Renal cortical epithelial cell (primary cell): ENCODE measurements at regions not wholly inside any gene's neighbourhood (a gene's known extent, or its start where the extent isn't known, plus 50 kb on each side); places are given as distances from the start of the nearest gene placed in this dataset.
"Not testable (repeated sequence)": the region's sequence is repeated elsewhere in the genome, so short reads cannot be mapped to it uniquely, and the experiment has no call there.

ENCODE experiments used
- DNase-seq: peaks from one replicate; pipeline ENCODE4 v3.0.0-alpha.2; 2011; ENCODE audit warnings: low read depth

GRCh38 chr21:32093646-32094462 is 185.0 kb downstream of the MIS18A start:
- DNase-seq = no peak

GRCh38 chr21:32090956-32091355 is 187.9 kb downstream of the MIS18A start:
- DNase-seq = no peak

- no peak for DNase-seq
Observed at GRCh38 chr21:32089766-32090165, 189.1 kb downstream of the MIS18A start.

GRCh38 chr21:32088471-32088870 is 190.4 kb downstream of the MIS18A start:
- no peak for DNase-seq

- DNase-seq = no peak
Observed at GRCh38 chr21:32087447-32087846, 191.4 kb downstream of the MIS18A start.

GRCh38 chr21:32083197-32083596 is 195.7 kb downstream of the MIS18A start:
- no peak for DNase-seq

- no peak for DNase-seq
Observed at GRCh38 chr21:32082466-32082865, 196.4 kb downstream of the MIS18A start.

- no peak for DNase-seq
Observed at GRCh38 chr21:32073593-32073992, 200.8 kb downstream of the HUNK start.

- no peak for DNase-seq
Observed at GRCh38 chr21:32073190-32073589, 200.4 kb downstream of the HUNK start.

- DNase-seq = not testable (repeated sequence)
Observed at GRCh38 chr21:32071620-32072019, 198.8 kb downstream of the HUNK start.

- DNase-seq = no peak
Observed at GRCh38 chr21:32070676-32071330, 198.0 kb downstream of the HUNK start.

GRCh38 chr21:32070126-32070525 is 197.3 kb downstream of the HUNK start:
- DNase-seq = no peak

- no peak for DNase-seq
Observed at GRCh38 chr21:32065654-32066053, 192.8 kb downstream of the HUNK start.

- no peak for DNase-seq
Observed at GRCh38 chr21:32064281-32064910, 191.6 kb downstream of the HUNK start.

- DNase-seq = no peak
Observed at GRCh38 chr21:32062591-32063227, 189.9 kb downstream of the HUNK start.

GRCh38 chr21:32061729-32062128 is 188.9 kb downstream of the HUNK start:
- DNase-seq = no peak

- DNase-seq = no peak
Observed at GRCh38 chr21:32056791-32057190, 184.0 kb downstream of the HUNK start.

GRCh38 chr21:32055305-32055704 is 182.5 kb downstream of the HUNK start:
- no peak for DNase-seq
